RPMI7951 (cell line): ENCODE measurements at regions not wholly inside any gene's neighbourhood (a gene's known extent, or its start where the extent isn't known, plus 50 kb on each side); places are given as distances from the start of the nearest gene placed in this dataset.
"Not testable (repeated sequence)": the region's sequence is repeated elsewhere in the genome, so short reads cannot be mapped to it uniquely, and the experiment has no call there.

Source experiments
- DNase-seq: peaks from one replicate; pipeline ENCODE4 v3.0.0-alpha.2; 2012; ENCODE audit warnings: low read depth

- no peak for DNase-seq
These were observed 949.7 kb upstream of the NUDT12 start for GRCh38 chr5:104512063-104512825.

- DNase-seq = no peak
These were observed 935.7 kb upstream of the NUDT12 start for GRCh38 chr5:104498281-104498680.

GRCh38 chr5:104494083-104494482, 931.5 kb upstream of the NUDT12 start:
- no peak for DNase-seq

- no peak for DNase-seq
These were observed 910.2 kb upstream of the NUDT12 start for GRCh38 chr5:104472811-104473210.

GRCh38 chr5:104456122-104456521, 893.5 kb upstream of the NUDT12 start:
- no peak for DNase-seq

GRCh38 chr5:104452550-104452949, 890.0 kb upstream of the NUDT12 start:
- no peak for DNase-seq

- not testable (repeated sequence) for DNase-seq
These were observed 889.3 kb upstream of the NUDT12 start for GRCh38 chr5:104451911-104452310.

GRCh38 chr5:104444656-104445055, 882.1 kb upstream of the NUDT12 start:
- no peak for DNase-seq

GRCh38 chr5:104443706-104444105, 881.1 kb upstream of the NUDT12 start:
- no peak for DNase-seq

- DNase-seq = no peak
These were observed 869.4 kb upstream of the NUDT12 start for GRCh38 chr5:104431981-104432380.

GRCh38 chr5:104431002-104431620, 868.5 kb upstream of the NUDT12 start:
- no peak for DNase-seq

- DNase-seq = no peak
These were observed 867.3 kb upstream of the NUDT12 start for GRCh38 chr5:104429911-104430310.

GRCh38 chr5:104421431-104421830, 858.8 kb upstream of the NUDT12 start:
- DNase-seq = no peak

- DNase-seq = no peak
These were observed 855.5 kb upstream of the NUDT12 start for GRCh38 chr5:104418056-104418455.

GRCh38 chr5:104412649-104413240, 850.2 kb upstream of the NUDT12 start:
- peak; percentile 2 for DNase-seq

GRCh38 chr5:104400941-104401340, 838.4 kb upstream of the NUDT12 start:
- DNase-seq = no peak

- no peak for DNase-seq
These were observed 823.3 kb upstream of the NUDT12 start for GRCh38 chr5:104385906-104386305.

GRCh38 chr5:104375345-104375744, 812.8 kb upstream of the NUDT12 start:
- DNase-seq = no peak

GRCh38 chr5:104372796-104373195, 810.2 kb upstream of the NUDT12 start:
- no peak for DNase-seq

- DNase-seq = no peak
These were observed 809.8 kb upstream of the NUDT12 start for GRCh38 chr5:104372376-104372775.

GRCh38 chr5:104370523-104370922, 807.9 kb upstream of the NUDT12 start:
- no peak for DNase-seq

- DNase-seq = no peak
These were observed 805.4 kb upstream of the NUDT12 start for GRCh38 chr5:104367978-104368377.

- DNase-seq = peak; percentile 24
These were observed 801.0 kb upstream of the NUDT12 start for GRCh38 chr5:104363567-104363966.
